Spleen (tissue), 7 donors: ENCODE measurements at regions not wholly inside any gene's neighbourhood (a gene's known extent, or its start where the extent isn't known, plus 50 kb on each side); places are given as distances from the start of the nearest gene placed in this dataset.

Experiments used
- POLR2AphosphoS5 ChIP-seq, 3 donors: sonication (generic); formaldehyde crosslinking; IDR thresholded peaks; one replicate each; pipeline ENCODE4 v1.5.1; 2017; ENCODE audit warnings: antibody characterized with exemption in 3 of 3
- TF ChIP-seq, protein P1 (sequence below), 11 experiments: fragments of 200-600 bp in 7 of 11; fragments of 450-650 bp in 4 of 11; sonication (generic) in 4 of 11; IDR thresholded peaks in 8 of 11; conservative IDR thresholded peaks in 3 of 11; 1 replicate in 7 of 11; 2 replicates in 4 of 11; pipeline versions ENCODE4 v1.4.0 to v1.8.0; 2016 to 2021; ENCODE audit warnings: antibody characterized with exemption in 11 of 11, inconsistent platforms in 4 of 11, mild to moderate bottlenecking in 1 of 11
- donor health status: DM: no; HTN: no; CAD: no; lungs with moderate emphysema.
- donor health status: DM: no; HTN: no; CAD: no.
- donor health status: DM: no; HTN: no; CAD: no.

DNA sequence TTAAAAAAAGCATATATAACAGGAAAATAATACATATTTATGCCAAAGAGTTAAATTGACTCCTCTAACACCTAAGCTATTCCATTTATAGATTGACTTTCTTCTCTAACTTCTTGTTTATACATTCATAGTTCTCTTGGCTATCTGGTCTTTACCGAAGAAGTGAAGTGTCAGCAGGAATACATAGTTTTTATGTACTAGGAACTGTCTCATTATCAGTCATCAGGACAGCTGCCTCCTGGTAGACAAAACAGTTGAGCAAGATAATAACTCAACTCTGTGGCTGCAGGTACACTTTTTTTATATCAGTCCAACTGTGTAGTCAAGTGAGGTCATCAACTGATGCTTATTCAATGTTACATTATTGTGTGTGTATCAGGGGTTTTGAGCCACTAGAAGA is 1436.0 kb upstream of the NUDT12 start:
- TF ChIP-seq, protein P1, sequence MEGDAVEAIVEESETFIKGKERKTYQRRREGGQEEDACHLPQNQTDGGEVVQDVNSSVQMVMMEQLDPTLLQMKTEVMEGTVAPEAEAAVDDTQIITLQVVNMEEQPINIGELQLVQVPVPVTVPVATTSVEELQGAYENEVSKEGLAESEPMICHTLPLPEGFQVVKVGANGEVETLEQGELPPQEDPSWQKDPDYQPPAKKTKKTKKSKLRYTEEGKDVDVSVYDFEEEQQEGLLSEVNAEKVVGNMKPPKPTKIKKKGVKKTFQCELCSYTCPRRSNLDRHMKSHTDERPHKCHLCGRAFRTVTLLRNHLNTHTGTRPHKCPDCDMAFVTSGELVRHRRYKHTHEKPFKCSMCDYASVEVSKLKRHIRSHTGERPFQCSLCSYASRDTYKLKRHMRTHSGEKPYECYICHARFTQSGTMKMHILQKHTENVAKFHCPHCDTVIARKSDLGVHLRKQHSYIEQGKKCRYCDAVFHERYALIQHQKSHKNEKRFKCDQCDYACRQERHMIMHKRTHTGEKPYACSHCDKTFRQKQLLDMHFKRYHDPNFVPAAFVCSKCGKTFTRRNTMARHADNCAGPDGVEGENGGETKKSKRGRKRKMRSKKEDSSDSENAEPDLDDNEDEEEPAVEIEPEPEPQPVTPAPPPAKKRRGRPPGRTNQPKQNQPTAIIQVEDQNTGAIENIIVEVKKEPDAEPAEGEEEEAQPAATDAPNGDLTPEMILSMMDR (IDR thresholded peaks at IDR 0.05 in 8 of 11, conservative IDR thresholded peaks at IDR 0.05 in 3 of 11) = no peak
- no peak for TF ChIP-seq POLR2AphosphoS5 (IDR thresholded peaks at IDR 0.05)
